ACC112 (cell line): ENCODE measurements at regions not wholly inside any gene's neighbourhood (a gene's known extent, or its start where the extent isn't known, plus 50 kb on each side); places are given as distances from the start of the nearest gene placed in this dataset.

Experiments
- H2AFZ ChIP-seq: fragments of 200-600 bp; sonication (generic); one replicate; pipeline ENCODE4 v1.6.0; 2017; ENCODE audit warnings: antibody characterized with exemption, low read length; ENCODE audit not compliant: unreplicated experiment
- H3K27ac ChIP-seq: fragments of 200-600 bp; sonication (generic); 2 replicates; pipeline ENCODE4 v1.5.1; 2014; ENCODE audit warnings: low read depth, mild to moderate bottlenecking, antibody characterized with exemption, low read length, moderate library complexity
- H3K27me3 ChIP-seq: fragments of 200-600 bp; sonication (generic); 2 replicates; pipeline ENCODE4 v1.6.1; 2014; ENCODE audit warnings: mild to moderate bottlenecking, antibody characterized with exemption, low read length, moderate library complexity, mixed read lengths; ENCODE audit not compliant: insufficient read depth
- H3K36me3 ChIP-seq: fragments of 200-600 bp; sonication (generic); 2 replicates; pipeline ENCODE4 v1.6.1; 2016; ENCODE audit warnings: mild to moderate bottlenecking, antibody characterized with exemption, low read length, moderate library complexity, mixed read lengths; ENCODE audit not compliant: insufficient read depth
- H3K4me1 ChIP-seq: fragments of 200-600 bp; sonication (generic); one replicate; pipeline ENCODE4 v1.6.1; 2016; ENCODE audit warnings: low read length, mixed read lengths; ENCODE audit not compliant: insufficient read depth, unreplicated experiment, control insufficient read depth
- H3K4me3 ChIP-seq: fragments of 200-600 bp; sonication (generic); 2 replicates; pipeline ENCODE4 v1.5.1; 2014; ENCODE audit warnings: mild to moderate bottlenecking, low read depth, low read length
- H3K79me2 ChIP-seq: fragments of 200-600 bp; sonication (generic); one replicate; pipeline ENCODE4 v1.6.0; 2016; ENCODE audit warnings: low read length; ENCODE audit not compliant: control insufficient read depth, unreplicated experiment, insufficient read depth

GRCh38 chr1:209074575-209075250 is 508.8 kb upstream of the CAMK1G start:
- Histone ChIP-seq H3K27ac (no peak overlapping the region), H3K27me3 (no peaks in the 10 kb centered on the region), H3K4me3 (no peak overlapping the region), H2AFZ (no peak overlapping the region), H3K36me3 (no peaks in the 10 kb centered on the region), H3K4me1 (no peaks in the 10 kb centered on the region), H3K79me2 (no peaks in the 10 kb centered on the region)

- Histone ChIP-seq H3K36me3 (no peaks in the 10 kb centered on the region), H3K4me1 (no peaks in the 10 kb centered on the region), H3K27ac (no peak overlapping the region), H3K4me3 (no peak overlapping the region), H2AFZ (no peak overlapping the region), H3K27me3 (no peaks in the 10 kb centered on the region), H3K79me2 (no peaks in the 10 kb centered on the region)
Observed at GRCh38 chr1:209076688-209077087, 506.8 kb upstream of the CAMK1G start.

GRCh38 chr1:209080170-209080781 is 503.2 kb upstream of the CAMK1G start:
- no peak overlapping the region for H3K27ac ChIP-seq
- H2AFZ ChIP-seq, result no peak overlapping the region
- H3K4me3 ChIP-seq, result no peak overlapping the region
- H3K4me1 ChIP-seq, result no peaks in the 10 kb centered on the region
- no peaks in the 10 kb centered on the region for H3K79me2 ChIP-seq
- no peaks in the 10 kb centered on the region for H3K36me3 ChIP-seq
- no peaks in the 10 kb centered on the region for H3K27me3 ChIP-seq

- Histone ChIP-seq H3K36me3 (no peaks in the 10 kb centered on the region), H2AFZ (no peak overlapping the region), H3K4me1 (no peaks in the 10 kb centered on the region), H3K27me3 (no peaks in the 10 kb centered on the region), H3K4me3 (no peak overlapping the region), H3K27ac (no peak overlapping the region), H3K79me2 (no peaks in the 10 kb centered on the region)
Observed at GRCh38 chr1:209086486-209087192, 496.9 kb upstream of the CAMK1G start.

- Histone ChIP-seq H3K27me3 (no peaks in the 10 kb centered on the region), H3K36me3 (no peaks in the 10 kb centered on the region), H3K4me1 (no peaks in the 10 kb centered on the region), H3K4me3 (no peak overlapping the region), H3K79me2 (no peaks in the 10 kb centered on the region), H2AFZ (no peak overlapping the region), H3K27ac (no peak overlapping the region)
Observed at GRCh38 chr1:209094384-209094783, 489.1 kb upstream of the CAMK1G start.

GRCh38 chr1:209095627-209096595 is 487.6 kb upstream of the CAMK1G start:
- Histone ChIP-seq H3K27ac (no peak overlapping the region), H3K4me1 (no peaks in the 10 kb centered on the region), H3K4me3 (no peak overlapping the region), H3K36me3 (no peaks in the 10 kb centered on the region), H3K27me3 (no peaks in the 10 kb centered on the region), H3K79me2 (no peaks in the 10 kb centered on the region), H2AFZ (no peak overlapping the region)

- no peak overlapping the region for H3K27ac ChIP-seq
- H3K79me2 ChIP-seq, result no peaks in the 10 kb centered on the region
- H2AFZ ChIP-seq, result no peak overlapping the region
- H3K27me3 ChIP-seq, result peaks cover 6% of the 10 kb centered on the region; the same call in 1 of the 2 replicates
- no peaks in the 10 kb centered on the region for H3K36me3 ChIP-seq
- no peaks in the 10 kb centered on the region for H3K4me1 ChIP-seq
- H3K4me3 ChIP-seq, result no peak overlapping the region
Observed at GRCh38 chr1:209100460-209100859, 483.1 kb upstream of the CAMK1G start.

- H3K27ac ChIP-seq, result no peak overlapping the region
- no peaks in the 10 kb centered on the region for H3K36me3 ChIP-seq
- no peaks in the 10 kb centered on the region for H3K4me1 ChIP-seq
- no peaks in the 10 kb centered on the region for H3K79me2 ChIP-seq
- peaks cover 6% of the 10 kb centered on the region; the same call in 1 of the 2 replicates for H3K27me3 ChIP-seq
- no peak overlapping the region for H3K4me3 ChIP-seq
- H2AFZ ChIP-seq, result no peak overlapping the region
Observed at GRCh38 chr1:209101106-209101505, 482.4 kb upstream of the CAMK1G start.

- Histone ChIP-seq H3K27ac (no peak overlapping the region), H3K27me3 (peaks cover 6% of the 10 kb centered on the region; the same call in 1 of the 2 replicates), H2AFZ (no peak overlapping the region), H3K4me1 (no peaks in the 10 kb centered on the region), H3K36me3 (no peaks in the 10 kb centered on the region), H3K4me3 (no peak overlapping the region), H3K79me2 (no peaks in the 10 kb centered on the region)
Observed at GRCh38 chr1:209102120-209102519, 481.4 kb upstream of the CAMK1G start.

- H3K4me3 ChIP-seq, result no peak overlapping the region
- H3K4me1 ChIP-seq, result no peaks in the 10 kb centered on the region
- no peaks in the 10 kb centered on the region for H3K36me3 ChIP-seq
- H3K27me3 ChIP-seq, result peaks cover 6% of the 10 kb centered on the region; the same call in 1 of the 2 replicates
- no peak overlapping the region for H3K27ac ChIP-seq
- no peak overlapping the region for H2AFZ ChIP-seq
- no peaks in the 10 kb centered on the region for H3K79me2 ChIP-seq
Observed at GRCh38 chr1:209102531-209102930, 481.0 kb upstream of the CAMK1G start.
